GM18499 (cell line): ENCODE measurements at regions not wholly inside any gene's neighbourhood (a gene's known extent, or its start where the extent isn't known, plus 50 kb on each side); places are given as distances from the start of the nearest gene placed in this dataset.
"Not testable (repeated sequence)": the region's sequence is repeated elsewhere in the genome, so short reads cannot be mapped to it uniquely, and the experiment has no call there.

ENCODE experiments used
- ATAC-seq: cut with Tn5 transposase; IDR thresholded peaks from one replicate; pipeline ENCODE4 v1.9.1; 2021; ENCODE audit warnings: moderate number of reproducible peaks; ENCODE audit not compliant: insufficient read depth, unreplicated experiment

DNA sequence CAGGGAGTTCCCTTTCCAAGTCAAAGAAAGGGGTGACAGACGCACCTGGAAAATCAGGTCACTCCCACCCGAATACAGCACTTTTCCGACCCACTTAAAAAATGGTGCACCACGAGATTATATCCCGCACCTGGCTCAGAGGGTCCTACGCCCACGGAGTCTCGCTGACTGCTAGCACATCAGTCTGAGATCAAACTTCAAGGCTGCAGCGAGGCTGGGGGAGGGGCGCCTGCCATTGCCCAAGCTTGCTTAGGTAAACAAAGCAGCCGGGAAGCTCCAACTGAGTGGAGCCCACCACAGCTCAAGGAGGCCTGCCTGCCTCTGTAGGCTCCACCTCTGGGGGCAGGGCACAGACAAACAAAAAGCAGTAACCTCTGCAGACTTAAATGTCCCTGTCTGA, 277.8 kb upstream of the ARHGAP42 start:
- not testable (repeated sequence) for ATAC-seq

DNA sequence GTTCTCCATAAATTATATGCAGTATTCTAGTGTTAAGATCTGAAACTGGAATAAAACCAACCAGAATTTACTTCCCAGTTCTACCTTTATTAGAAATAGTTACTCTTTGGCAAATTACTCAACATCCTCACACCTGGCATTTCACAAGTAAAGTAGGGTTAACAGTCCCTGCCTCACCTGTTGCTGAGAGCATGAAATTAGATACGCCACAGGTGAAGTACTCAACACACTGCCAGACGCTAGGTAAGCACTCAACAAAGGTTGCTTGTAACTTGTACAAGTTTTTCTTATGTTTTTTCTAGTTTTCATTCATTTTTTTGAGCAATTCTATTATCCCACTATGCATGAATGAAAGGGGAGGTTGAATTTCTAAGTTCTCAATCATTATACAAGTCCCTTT, 267.6 kb upstream of the ARHGAP42 start:
- ATAC-seq: no peak

DNA sequence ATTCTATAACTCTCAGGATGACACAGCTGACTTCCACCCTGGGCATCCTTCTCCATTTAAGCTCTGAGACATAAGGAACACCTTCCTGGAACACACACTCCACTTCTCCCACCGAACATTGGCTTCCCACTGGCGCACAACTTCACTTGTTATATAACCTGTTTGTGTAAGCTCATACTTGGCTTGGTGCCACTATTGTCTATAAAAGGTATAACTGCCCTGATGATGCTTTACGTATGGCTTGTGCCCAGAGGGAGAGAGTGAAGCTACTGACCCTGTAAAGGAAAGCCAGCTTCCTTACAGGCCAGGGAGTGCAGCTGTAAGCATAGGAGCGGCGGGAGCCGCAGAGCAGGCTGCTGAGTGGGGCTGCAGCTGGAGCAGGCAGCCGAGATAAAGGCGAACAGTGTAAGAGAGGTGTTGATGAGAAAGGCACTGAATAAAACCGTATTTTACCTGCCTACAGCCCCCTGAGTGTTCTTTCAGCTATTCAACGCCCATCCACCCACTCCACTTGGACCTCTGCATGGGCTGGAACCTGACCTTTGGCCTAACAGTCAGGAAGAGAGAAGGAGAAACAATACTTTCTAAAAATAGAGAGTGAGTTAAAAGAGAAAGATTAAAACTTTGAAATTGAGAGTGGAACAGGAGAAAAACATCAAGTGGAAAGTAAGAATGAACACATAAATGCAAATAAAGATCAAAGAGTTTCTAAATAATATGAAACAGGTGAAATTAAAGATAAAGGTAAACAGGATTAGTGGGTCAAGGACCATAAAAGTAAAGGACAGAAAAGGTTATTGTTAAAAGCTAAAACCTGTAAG, 252.1 kb upstream of the ARHGAP42 start:
- ATAC-seq: no peak

DNA sequence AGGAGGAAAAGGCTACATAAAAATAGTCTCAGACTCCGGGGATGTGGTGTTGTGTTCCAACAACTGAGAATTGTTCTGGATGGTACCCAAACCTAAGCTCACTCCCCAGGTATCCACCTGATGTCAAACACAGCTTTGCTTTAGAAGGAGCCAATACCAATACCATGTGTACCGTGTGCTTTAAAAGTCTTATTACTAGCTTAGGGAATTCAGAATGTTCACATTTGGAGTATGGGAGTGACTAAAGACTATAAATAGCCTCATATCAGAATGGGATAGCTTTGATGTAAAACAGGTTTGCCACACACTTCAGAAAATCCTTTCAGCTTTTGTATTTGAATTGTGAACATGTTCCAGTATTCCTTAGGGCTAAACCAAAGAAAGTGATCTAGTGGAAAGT, 248.7 kb upstream of the ARHGAP42 start:
- ATAC-seq: no peak

DNA sequence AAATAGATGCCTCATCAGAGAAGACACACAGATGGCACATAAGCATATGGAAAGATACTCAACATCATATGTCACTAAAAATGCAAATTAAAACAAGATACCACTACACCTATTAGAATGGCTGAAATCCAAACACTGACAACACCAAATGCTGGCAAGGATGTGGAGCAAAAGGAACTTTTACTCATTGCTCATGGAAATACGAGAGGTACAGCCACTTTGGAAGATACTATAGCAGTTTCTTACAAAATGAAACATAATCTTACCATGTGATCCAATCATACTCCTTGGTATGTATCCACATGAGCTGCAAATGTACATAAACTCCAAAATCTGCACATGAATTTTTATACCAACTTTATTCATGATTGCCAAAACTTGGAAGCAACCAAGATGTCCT, 246.0 kb upstream of the ARHGAP42 start:
- ATAC-seq: no peak

DNA sequence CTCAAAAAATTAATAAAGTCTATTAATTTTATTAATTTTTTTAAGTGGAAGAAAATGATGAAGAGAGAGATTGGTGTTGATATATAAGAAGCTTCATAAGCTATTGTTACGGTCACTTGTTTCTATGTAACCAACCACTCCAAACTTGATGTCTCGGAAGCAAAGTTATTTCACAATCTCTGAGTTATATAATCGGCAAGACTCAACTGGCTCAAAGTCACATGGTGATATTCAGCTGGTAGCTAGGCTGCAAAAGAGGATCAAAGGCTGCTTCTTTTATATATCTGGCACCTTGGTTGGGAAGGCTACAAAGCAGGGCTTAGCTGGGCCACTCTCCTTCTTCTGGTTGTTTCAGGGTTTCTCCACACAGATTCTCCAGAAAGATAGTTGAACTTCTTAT, 245.1 kb upstream of the ARHGAP42 start:
- ATAC-seq: no peak

DNA sequence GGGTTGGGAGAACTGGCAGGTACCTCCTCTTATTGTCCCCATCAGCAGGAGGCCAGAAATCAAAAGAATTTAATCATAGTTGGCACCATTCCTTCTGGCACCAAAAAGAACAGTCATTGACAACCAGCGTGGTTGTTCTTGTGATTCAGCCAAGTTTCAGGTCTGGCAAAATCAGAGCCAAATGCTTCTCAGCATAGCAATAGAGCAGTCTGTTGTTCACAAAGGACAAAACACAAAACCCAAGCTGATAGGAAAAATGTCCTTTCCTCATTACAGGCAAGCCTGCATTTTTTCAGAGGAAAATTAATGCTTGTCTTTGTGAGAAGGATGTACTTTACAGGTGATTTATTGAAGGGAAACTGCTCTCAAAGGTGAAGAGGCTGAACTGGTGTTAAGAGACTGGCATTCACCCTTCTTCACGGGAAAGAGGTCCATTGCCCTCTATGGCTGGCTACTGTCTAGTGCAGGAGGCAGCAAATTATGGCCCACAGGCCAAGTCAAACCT, 241.8 kb upstream of the ARHGAP42 start:
- no peak for ATAC-seq

DNA sequence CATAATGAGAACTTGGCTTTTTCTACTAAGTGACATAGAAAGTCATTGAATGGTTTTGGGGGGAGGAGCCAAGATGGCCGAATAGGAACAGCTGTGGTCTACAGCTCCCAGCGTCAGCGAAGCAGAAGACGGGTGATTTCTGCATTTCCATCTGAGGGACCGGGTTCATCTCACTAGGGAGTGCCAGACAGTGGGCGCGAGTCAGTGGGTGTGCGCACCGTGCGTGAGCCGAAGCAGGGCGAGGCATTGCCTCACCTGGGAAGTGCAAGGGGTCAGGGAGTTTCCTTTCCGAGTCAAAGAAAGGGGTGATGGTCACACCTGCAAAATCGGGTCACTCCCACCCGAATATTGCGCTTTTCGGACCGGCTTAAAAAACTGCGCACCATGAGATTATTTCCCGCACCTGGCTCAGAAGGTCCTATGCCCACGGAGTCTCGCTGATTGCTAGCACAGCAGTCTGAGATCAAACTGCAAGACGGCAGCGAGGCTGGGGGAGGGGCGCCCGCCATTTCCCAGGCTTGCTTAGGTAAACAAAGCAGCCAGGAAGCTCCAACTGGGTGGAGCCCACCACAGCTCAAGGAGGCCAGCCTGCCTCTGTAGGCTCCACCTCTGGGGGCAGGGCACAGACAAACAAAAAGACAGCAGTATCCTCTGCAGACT, 235.2 kb upstream of the ARHGAP42 start:
- ATAC-seq: not testable (repeated sequence)

DNA sequence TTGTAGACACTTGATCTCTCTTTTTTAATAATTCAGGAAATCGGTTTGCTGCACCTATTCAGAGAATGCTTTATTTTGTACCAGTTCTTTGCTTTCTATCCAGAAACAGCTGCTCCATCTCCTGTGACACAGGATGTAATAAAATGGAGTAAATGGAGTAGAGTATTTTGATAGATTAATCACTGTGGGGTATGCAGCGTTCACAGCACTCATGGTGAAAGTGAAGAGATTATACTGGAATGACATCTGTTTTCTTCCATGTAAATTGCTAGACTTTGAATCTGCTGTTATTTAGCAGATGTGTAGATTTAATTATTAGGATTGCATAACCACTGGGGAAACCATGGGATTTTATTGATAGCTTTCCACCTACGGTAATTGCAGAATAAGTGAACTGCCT, 227.3 kb upstream of the ARHGAP42 start:
- no peak for ATAC-seq

DNA sequence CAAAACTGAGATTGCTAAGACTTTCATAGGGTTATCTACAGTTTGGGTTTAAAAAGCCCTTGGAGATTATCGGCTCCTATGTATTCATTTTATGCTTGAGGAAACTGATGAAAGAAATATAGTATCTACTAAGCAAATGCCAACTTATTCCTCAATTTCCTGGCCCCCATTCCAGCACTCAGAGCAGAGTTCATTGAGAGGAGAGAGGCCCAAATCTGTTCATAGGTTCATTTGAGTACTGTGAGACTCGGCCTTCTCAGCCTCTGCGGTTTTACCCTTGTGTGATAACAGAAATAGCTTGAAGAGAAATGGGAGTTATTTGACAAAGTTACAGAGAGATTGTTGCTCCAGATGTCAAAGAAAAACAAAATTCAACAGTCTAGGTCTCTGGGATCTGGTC, 226.7 kb upstream of the ARHGAP42 start:
- no peak for ATAC-seq

DNA sequence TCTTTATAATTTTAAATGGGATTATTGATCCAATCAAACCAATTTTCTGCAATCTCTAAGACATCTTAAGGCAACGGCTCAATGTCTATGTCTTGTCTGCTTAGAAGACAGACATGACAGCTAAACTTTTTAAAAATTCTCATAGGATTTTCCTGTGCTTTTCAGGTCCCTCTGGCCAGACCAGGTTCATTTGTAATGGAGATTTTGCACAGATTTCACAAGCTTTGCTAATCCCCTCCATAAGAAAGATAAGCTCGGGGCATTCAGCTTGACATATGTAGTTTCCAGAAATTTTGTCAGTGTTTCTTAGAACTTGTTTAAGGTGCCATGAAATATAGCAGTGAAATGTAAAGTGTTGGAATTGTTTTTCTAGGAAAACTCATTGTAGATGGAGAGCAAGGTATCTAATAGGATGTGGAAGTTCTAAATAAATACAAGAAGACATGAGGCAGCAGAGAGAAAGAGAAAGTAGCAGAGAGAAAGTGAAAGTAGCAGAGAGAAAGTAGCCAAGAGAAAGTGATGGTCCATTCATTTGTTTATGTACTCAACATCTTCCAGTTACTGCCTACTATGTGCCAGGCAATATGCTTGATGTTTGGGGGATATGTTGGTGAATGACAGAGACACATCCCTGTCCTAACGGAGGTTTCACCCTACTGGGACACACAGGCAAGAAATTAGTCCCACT, 219.1 kb upstream of the ARHGAP42 start:
- ATAC-seq: no peak

DNA sequence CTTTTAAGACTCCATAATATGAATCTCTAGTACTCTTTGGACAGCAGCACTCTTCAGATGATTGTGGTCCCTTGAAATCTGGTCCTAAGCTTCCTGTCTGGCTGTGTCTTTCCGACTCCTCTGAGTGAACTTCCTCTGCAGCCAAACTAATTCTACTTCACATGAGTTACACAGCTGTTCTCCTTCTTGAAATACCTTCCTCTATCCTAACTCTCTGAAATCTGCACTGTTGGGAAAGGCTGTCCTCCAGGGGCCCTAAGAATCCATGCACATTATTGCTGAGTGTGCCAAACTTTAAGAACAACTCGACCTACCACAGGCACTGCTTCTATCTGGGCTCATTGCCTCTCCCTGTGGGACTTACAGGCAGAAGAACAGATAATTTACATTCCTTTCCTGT, 217.3 kb upstream of the ARHGAP42 start:
- no peak for ATAC-seq

DNA sequence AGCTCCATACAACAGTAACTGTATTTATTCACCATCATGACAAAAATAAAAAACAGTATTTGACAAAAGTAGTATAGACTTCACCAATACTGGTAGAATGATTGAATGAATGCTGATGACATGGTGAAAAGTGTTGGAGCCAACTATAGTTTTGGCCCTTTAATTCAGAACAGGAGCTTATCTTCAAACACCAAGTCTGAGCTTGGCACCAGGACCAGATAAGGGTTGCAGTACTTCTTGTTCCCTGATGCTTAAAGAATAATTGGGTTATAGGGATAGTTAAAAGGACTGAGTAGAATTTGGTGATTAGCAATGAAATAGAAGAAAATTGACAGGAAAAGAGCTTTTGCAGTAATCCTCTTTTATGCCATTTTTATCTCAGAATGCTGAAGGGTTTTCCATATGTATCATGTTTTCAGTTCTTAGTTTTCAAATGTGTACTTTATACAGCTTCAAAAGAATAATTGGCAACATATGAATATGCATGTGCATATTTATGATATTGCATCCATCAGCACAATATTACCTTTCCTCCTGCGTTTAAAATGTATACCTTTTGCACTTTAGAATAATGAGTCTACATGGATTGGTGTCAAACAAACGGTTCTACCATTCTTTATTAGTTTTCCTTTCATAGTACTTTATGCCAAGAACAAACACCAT, 214.2 kb upstream of the ARHGAP42 start:
- ATAC-seq: no peak

DNA sequence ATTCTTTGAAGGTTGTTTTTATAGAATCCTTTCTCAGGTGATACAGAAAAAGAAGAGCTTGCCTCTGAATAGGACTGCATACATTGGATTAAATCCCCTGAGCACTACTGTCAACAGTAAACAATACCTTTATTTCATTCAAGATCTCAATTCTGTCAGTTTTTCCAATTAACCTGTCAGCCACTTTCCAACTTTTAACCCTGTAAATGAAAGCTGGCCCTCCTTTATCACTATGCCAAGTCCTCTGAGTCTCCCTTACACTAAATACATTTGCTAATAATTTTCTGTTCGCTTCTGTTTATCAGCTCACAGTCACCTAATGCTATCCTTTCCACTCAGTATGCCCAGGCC, 213.7 kb upstream of the ARHGAP42 start:
- ATAC-seq: no peak

DNA sequence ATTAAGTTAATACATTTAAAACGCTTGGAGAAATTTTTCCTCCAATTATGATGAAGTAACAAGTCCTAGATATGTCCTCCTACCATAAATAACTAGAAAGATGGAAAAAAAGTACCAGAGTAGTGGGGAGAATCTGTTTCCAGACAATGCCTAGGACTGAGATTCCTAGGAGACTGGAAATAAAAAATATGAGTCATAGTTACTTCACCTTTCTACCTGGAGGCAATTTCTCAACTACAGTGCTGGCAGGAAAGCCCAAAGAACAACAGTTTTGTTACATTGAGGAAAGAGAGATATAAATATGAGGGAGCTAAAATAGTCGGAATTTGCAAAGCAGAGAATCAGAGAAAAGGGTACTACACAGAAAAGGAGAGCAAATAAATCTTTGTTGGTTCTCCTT, 202.1 kb upstream of the ARHGAP42 start:
- ATAC-seq: no peak

DNA sequence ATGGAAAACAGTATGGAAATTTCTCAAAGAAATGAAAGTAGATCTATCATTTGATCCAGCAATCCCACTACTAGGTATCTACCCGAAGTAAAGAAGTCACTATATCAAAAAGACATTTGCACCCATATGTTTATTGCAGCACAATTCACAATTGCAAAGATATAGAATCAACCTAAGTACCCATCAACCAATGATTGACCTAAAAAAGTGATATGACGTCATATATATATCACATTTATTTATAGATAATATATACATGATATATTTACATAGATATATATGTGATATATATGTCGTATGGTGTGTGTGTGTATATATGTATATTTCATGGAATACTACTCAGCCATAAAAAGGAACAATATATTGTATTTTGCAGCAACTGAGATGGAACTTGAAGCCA, 188.3 kb upstream of the ARHGAP42 start:
- ATAC-seq: no peak

DNA sequence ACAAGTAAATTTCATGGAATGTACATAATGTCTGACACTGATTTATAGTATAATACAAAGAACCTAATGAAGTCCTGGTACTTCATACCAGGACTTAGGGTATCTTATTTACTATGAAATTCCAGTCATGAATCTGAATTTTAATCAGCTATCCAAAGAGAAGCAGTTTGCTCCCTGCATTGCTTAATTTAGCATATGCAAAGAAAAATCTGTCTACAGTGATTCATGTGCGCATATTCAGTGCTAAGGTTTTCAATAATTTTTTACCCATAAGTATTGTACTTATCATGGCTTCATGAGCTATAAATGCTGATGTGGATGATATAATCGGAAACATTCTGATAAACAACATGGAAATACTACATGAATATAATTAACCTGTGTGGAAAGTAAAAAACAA, 185.6 kb upstream of the ARHGAP42 start:
- ATAC-seq: no peak

DNA sequence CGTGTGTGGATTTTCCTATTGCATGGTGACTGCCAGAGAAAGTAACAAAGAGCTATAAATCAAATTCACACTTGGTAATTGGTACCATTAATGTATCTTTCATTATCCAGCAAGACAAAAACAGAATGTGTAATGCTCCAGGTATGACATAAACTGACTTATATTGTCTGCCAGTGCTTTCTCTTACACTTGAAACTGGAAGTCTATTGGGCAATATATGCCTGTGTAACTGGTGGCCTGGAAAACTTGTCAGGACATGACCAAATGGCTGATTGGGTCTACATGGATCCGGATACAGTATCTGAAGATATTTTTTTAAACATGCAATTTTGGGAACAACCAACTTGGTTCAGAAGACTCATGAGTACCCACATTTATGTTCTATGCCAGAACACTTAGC, 174.6 kb upstream of the ARHGAP42 start:
- no peak for ATAC-seq

DNA sequence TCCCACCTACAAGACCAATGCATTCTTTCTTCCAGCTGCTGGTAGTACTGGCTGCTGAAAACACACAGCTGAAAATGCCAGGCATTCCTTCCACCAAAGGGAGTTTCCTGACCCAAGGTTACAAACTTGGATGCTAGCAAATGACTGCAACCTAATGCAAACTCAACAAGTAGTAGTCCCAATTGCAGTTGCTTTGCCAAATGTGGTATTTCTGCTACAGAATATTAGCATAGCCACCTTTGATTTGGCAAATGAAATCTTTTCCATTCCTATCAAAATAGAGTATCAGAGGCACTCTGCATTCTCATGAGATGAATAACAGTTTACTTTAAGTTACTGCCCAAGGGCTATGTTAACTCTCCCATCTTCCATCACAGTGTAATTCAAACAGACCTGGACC, 172.0 kb upstream of the ARHGAP42 start:
- ATAC-seq: no peak

DNA sequence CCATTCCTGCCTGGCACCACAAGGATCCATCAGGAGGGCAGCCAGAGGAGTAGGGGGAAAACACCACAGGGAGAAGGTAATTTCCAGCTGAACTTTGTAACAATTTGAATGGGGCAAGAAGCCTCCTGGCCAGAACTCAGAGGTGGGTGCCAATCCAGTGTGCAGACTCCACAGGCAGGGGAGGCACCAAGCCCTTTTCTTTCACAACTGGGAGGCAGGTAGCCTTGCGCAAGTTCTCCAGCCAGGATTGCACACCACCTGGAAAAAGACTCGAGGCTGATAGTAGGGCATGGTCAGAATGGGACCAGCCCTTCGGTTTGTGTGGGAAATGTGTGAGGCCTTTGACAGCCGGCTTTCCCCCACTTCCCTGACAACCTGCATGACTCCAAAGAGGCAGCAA, 161.9 kb upstream of the ARHGAP42 start:
- ATAC-seq: no peak

DNA sequence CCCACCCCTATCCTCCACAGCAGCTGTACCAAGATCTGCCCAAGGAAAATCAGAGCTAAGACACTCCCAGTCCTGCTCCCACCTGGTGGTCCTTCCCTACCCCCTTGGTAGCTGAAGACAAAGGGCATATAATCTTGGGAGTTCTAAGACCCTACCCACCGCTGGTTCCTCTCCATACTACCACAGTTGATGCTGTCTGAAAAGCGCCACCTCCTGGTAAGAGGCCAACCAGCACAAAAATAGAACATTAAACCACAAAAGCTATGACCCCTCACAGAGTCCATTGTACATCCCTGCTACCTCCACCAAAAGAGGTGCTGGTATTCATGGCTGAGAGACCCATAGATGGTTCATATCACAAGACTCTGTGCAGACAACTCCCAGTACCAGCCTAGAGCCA, 161.5 kb upstream of the ARHGAP42 start:
- no peak for ATAC-seq
